Brain microvascular endothelial cell (primary cell): ENCODE measurements at regions not wholly inside any gene's neighbourhood (a gene's known extent, or its start where the extent isn't known, plus 50 kb on each side); places are given as distances from the start of the nearest gene placed in this dataset.
A peak's percentile ranks its signal among the peaks of the same experiment; 100 is the strongest.

Experiments used
- DNase-seq: peaks from one replicate; pipeline ENCODE4 v3.0.0-alpha.2; 2020
- H3K27ac ChIP-seq: fragments of 250-450 bp; sonication (Bioruptor Pico); 2 replicates; pipeline ENCODE4 v1.5.1; 2020; ENCODE audit warnings: mild to moderate bottlenecking, moderate library complexity
- H3K27me3 ChIP-seq: fragments of 250-450 bp; sonication (Bioruptor Pico); replicated peaks from 2 replicates; pipeline ENCODE4 v1.5.1; 2020; ENCODE audit warnings: mild to moderate bottlenecking
- H3K36me3 ChIP-seq: fragments of 250-450 bp; sonication (Bioruptor Pico); replicated peaks from 2 replicates; pipeline ENCODE4 v1.5.1; 2020; ENCODE audit warnings: mild to moderate bottlenecking
- H3K4me3 ChIP-seq: 2 replicates; pipeline ENCODE4 v1.5.1; 2011; ENCODE audit warnings: low read depth, mild to moderate bottlenecking, control low read depth, low read length, moderate library complexity
- in situ Hi-C: cut with HindIII; loops from 2 replicates; pipeline ENCODE4 v1.10.0; 2017; ENCODE audit warnings: low sequenced_read_pairs, low pct_ligation_motif_present
- TF ChIP-seq, protein P1 (sequence below): IDR thresholded peaks from 2 replicates; pipeline ENCODE4 v1.5.1; 2011; ENCODE audit warnings: low read depth, mild to moderate bottlenecking, moderate library complexity, low read length, control low read depth, inconsistent platforms; ENCODE audit errors: missing control alignments

DNA sequence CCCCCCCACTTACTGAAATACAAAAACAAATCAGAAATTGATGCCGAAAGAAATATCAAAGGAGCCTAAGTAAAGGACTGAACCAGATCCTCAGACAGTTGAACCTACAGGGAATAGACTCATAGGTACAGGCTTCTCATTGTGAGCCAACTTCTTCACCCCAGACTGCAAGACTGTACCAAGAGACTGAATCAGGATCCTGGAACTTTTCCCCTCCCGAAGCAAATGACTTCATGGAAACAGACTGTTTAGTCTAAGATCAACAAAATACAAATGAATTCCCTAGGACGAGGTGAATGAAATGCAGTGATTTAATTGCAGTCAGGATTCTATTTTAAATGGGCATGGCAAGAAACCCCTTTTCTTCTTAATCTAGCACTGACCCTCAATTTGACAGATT is 53.6 kb upstream of the RNF152 start:
- in situ Hi-C loops: no loop called here
- H3K4me3 ChIP-seq: no peak overlapping the region
- H3K27ac ChIP-seq: no peak overlapping the region
- TF ChIP-seq, protein P1, sequence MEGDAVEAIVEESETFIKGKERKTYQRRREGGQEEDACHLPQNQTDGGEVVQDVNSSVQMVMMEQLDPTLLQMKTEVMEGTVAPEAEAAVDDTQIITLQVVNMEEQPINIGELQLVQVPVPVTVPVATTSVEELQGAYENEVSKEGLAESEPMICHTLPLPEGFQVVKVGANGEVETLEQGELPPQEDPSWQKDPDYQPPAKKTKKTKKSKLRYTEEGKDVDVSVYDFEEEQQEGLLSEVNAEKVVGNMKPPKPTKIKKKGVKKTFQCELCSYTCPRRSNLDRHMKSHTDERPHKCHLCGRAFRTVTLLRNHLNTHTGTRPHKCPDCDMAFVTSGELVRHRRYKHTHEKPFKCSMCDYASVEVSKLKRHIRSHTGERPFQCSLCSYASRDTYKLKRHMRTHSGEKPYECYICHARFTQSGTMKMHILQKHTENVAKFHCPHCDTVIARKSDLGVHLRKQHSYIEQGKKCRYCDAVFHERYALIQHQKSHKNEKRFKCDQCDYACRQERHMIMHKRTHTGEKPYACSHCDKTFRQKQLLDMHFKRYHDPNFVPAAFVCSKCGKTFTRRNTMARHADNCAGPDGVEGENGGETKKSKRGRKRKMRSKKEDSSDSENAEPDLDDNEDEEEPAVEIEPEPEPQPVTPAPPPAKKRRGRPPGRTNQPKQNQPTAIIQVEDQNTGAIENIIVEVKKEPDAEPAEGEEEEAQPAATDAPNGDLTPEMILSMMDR: no peak
- no peaks in the 10 kb centered on the region for H3K36me3 ChIP-seq
- peak; percentile 57 for DNase-seq
- H3K27me3 ChIP-seq: no peaks in the 10 kb centered on the region

DNA sequence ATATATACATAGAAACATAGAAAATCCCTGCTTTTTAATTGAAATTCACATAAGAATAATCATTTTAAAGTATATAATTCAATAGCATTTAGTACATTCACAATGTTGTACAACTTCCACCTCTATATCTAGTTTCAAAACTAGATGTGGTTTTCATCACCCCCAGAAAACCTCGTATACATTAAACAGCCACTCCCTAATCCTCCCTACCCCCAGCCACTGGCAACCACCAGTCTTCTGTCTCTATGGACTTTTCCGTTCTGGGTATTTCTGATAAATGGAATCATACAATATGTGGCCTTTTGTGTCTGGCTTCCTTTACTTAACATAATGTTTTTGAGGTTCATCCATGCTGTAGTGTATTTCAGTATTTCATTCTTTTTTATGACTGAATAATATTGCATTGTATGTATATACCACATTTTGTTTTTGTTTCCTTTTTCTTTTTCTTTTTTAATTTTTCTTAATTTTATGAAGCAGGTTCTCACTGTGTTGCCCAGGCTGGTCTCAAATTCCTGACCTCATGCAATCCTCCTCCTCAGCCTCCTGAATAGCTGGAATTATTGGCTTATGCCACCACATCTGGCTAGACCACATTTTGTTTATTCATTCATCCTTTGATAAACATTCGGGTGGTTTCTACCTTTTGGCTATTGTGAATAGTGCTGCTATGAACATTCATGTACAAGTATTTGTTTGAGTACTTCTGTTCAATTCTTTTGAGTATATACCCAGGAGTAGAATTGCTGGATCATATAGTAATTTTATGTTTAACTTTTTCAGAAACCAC is 50.6 kb upstream of the RNF152 start:
- Histone ChIP-seq H3K27me3 (no peaks in the 10 kb centered on the region), H3K36me3 (no peaks in the 10 kb centered on the region), H3K4me3 (no peak overlapping the region), H3K27ac (no peak overlapping the region)
- TF ChIP-seq, protein P1: no peak
- DNase-seq: no peak
- in situ Hi-C loops: no loop called here
